Activated naive CD8-positive, alpha-beta T cell treated with anti-CD3 and anti-CD28 coated beads for 36 hours (primary cell): ENCODE measurements at regions not wholly inside any gene's neighbourhood (a gene's known extent, or its start where the extent isn't known, plus 50 kb on each side); places are given as distances from the start of the nearest gene placed in this dataset.
"Not testable (repeated sequence)": the region's sequence is repeated elsewhere in the genome, so short reads cannot be mapped to it uniquely, and the experiment has no call there.

ENCODE experiments used
- DNase-seq: peaks from one replicate; pipeline ENCODE4 v3.0.0; 2021
- H3K27ac Mint-ChIP-seq: one replicate; pipeline ENCODE4 v1.8.0; 2022; ENCODE audit warnings: mild to moderate bottlenecking, moderate library complexity, mixed read lengths
- H3K27me3 Mint-ChIP-seq: one replicate; pipeline ENCODE4 v1.8.0; 2022; ENCODE audit warnings: mild to moderate bottlenecking, mixed read lengths
- H3K36me3 Mint-ChIP-seq: one replicate; pipeline ENCODE4 v1.8.0; 2021; ENCODE audit warnings: mild to moderate bottlenecking, mixed read lengths
- H3K4me1 Mint-ChIP-seq: one replicate; pipeline ENCODE4 v1.8.0; 2021; ENCODE audit warnings: mixed read lengths
- H3K4me3 Mint-ChIP-seq: one replicate; pipeline ENCODE4 v1.8.0; 2022; ENCODE audit warnings: mild to moderate bottlenecking, moderate library complexity, mixed read lengths
- H3K9me3 Mint-ChIP-seq: one replicate; pipeline ENCODE4 v1.8.0; 2022; ENCODE audit warnings: mixed read lengths

DNA sequence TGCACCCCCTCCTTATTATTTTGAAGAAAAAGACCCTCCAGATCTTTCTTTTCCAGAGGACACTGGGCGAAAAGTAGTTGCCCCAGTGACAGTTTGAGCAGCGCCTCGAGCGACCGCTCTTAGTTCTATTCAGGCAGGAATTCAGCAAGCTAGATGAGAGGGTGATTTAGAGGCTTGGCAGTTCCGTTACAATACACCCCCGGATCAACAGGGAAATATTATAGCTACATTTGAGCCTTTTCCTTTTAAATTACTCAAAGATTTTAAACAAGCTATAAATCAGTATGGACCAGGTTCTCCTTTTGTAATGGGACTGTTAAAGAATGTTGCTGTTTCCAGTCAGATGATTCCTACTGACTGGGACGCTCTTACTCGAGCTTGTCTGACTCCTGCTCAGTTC is 99.2 kb upstream of the EIF5 start:
- H3K4me3 Mint-ChIP-seq, H3K4me1 Mint-ChIP-seq: not testable (repeated sequence)
- H3K9me3 Mint-ChIP-seq: peaks cover 22% of the 10 kb centered on the region

GRCh38 chr14:103235506-103235905 is 98.5 kb upstream of the EIF5 start:
- H3K4me3 Mint-ChIP-seq, H3K36me3 Mint-ChIP-seq, H3K27ac Mint-ChIP-seq, H3K4me1 Mint-ChIP-seq, DNase-seq: not testable (repeated sequence)
- Mint-ChIP-seq H3K9me3 (peaks cover 24% of the 10 kb centered on the region), H3K27me3 (peaks cover 32% of the 10 kb centered on the region)

More for the DNA sequence above, 99.2 kb upstream of the EIF5 start:
- H3K36me3 Mint-ChIP-seq, H3K27ac Mint-ChIP-seq, DNase-seq: not testable (repeated sequence)
- H3K27me3 Mint-ChIP-seq: peaks cover 38% of the 10 kb centered on the region

DNA sequence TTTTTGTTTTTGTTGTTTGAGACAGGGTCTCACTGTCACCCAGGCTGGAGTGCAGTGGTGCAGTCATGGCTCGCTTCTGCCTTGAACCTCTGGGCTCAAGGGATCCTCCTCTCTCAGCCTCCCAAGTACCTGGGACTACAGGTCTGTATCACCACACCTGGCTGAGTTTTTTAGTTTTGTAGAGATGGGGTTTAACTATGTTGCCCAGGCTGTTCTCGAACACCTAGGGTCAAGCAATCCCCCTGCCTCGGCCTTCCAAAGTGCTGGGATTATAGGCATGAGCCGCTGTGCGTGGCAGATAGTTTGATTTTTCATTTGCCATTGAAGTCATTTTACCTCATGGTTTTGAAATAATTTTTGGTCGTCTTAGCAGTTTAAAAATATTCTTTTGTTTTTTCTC is 94.3 kb upstream of the EIF5 start:
- no peaks in the 10 kb centered on the region for H3K4me1 Mint-ChIP-seq
- peaks cover 39% of the 10 kb centered on the region for H3K27me3 Mint-ChIP-seq
- H3K4me3 Mint-ChIP-seq: no peak overlapping the region
- peaks cover 25% of the 10 kb centered on the region for H3K9me3 Mint-ChIP-seq
- H3K36me3 Mint-ChIP-seq: no peaks in the 10 kb centered on the region
- H3K27ac Mint-ChIP-seq: no peak overlapping the region
- no peak for DNase-seq

DNA sequence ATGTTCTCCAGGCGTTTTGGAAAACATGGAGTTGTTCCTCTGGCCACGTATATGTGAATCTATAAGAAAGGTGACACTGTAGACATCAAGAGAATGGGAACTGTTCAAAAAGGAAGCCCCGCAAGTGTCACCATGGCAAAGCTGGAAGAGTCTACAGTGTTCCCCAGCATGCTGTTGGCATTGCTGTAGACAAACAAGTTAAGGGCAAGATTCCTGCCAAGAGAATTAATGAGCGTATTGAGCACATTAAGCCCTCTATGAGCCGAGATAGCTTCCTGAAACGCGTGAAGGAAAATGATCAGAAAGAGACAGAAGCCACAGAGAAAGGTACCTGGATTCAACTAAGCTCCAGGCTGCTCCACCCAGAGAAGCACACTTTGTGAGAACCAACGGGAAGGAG is 92.5 kb upstream of the EIF5 start:
- Mint-ChIP-seq H3K4me3 (no peak overlapping the region), H3K9me3 (peaks cover 25% of the 10 kb centered on the region)
- no peak for DNase-seq

DNA sequence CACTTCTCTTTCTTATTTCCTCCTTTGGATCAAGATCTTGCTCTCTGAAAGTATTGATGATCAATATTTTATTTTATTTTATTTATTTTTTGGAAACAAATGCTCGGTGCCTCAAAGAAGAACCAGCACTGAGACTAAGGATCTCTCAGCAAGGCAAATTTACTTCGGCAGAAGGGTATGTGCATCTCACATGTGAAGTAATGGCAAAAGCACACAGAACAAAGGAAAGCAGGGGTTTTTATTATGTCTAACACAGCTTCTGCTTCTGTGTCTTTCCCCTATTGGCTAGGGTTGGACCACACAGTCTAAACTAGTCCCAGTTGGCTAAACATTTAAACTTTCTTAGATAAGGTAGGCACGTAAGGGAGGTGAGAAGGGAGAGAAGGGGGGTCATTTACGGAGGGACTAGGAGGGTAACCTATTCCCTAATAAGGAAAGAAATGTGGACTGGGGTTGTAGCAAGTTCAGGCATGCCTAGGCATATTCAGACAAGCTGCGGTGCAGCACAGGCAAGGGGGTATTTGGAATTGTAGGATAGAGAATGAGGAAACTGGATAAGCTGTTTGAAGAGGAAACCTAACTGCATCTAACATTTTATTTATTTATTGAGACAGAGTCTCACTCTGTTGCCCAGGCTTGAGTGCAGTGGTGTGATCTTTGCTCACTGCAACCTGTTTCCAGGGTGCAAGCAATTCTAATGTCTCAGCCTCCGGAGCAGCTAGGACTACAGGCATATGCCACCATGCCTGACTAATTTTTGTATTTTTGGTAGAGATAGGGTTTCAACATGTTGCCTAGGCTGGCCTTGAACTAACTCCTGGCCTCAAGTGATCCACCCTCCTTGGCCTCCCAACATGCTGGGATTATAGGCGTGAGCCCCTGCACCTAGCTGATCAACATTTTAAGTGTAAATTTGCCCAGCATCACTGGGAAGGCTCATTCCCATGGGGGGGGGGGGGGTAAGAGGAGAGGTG is 90.0 kb upstream of the EIF5 start:
- no peak for DNase-seq
- Mint-ChIP-seq H3K36me3 (no peaks in the 10 kb centered on the region), H3K4me3 (no peak overlapping the region), H3K27ac (no peak overlapping the region), H3K4me1 (no peaks in the 10 kb centered on the region), H3K9me3 (peaks cover 8% of the 10 kb centered on the region), H3K27me3 (peaks cover 39% of the 10 kb centered on the region)

More for the DNA sequence above, 92.5 kb upstream of the EIF5 start:
- Mint-ChIP-seq H3K27ac (no peak overlapping the region), H3K36me3 (no peaks in the 10 kb centered on the region), H3K4me1 (no peaks in the 10 kb centered on the region), H3K27me3 (peaks cover 34% of the 10 kb centered on the region)

DNA sequence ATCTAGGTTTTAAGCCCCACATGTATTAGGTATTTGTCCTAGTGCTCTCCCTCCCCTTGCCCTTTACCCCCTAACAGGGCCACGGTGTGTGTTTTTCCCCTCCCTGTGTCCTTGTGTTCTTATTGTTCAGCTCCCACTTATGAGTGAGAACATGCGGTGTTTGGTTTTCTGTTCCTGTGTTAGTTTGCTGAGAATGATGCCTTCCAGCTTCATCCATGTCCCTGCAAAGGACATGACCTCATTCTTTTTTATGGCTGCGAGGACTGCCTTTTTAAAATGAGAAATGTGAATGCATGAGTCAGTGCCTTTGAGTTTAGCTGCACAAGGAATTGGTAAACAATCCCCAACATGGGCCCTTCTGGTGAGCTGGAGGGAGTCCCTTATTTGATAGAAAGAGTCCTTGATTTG is 88.4 kb upstream of the EIF5 start:
- H3K36me3 Mint-ChIP-seq, H3K9me3 Mint-ChIP-seq, H3K27ac Mint-ChIP-seq, H3K4me1 Mint-ChIP-seq, DNase-seq, H3K4me3 Mint-ChIP-seq: not testable (repeated sequence)
- peaks cover 41% of the 10 kb centered on the region for H3K27me3 Mint-ChIP-seq

- H3K9me3 Mint-ChIP-seq: no peaks in the 10 kb centered on the region
- H3K27ac Mint-ChIP-seq: no peak overlapping the region
- no peaks in the 10 kb centered on the region for H3K4me1 Mint-ChIP-seq
- no peaks in the 10 kb centered on the region for H3K36me3 Mint-ChIP-seq
- H3K27me3 Mint-ChIP-seq: peaks cover 42% of the 10 kb centered on the region
- no peak for DNase-seq
- no peak overlapping the region for H3K4me3 Mint-ChIP-seq
Observed at GRCh38 chr14:103246070-103246469, 88.0 kb upstream of the EIF5 start.

- Mint-ChIP-seq H3K4me1 (no peaks in the 10 kb centered on the region), H3K27me3 (peaks cover 43% of the 10 kb centered on the region), H3K36me3 (no peaks in the 10 kb centered on the region), H3K4me3 (no peak overlapping the region), H3K9me3 (no peaks in the 10 kb centered on the region), H3K27ac (no peak overlapping the region)
- DNase-seq: no peak
Observed at GRCh38 chr14:103247169-103247606, 86.8 kb upstream of the EIF5 start.

DNA sequence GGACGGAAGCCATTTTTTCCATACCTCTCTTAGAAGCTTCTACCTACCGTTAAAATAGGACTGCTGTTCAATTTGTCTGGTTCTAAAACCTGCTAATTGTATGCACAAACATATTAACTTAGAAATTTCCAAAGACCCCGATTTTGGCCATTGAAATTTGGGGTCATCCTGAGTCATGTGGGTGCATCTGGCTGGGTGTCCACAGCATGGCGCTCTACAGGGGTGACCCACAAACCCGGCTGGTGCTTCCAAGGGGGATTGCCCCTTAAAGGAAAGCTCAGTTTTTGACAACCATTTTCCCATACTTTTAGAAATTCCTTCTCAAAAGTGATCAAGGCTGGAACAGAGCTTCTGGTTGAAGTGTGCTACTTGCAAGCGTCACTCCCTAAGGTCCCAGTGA is 83.9 kb upstream of the EIF5 start:
- no peaks in the 10 kb centered on the region for H3K4me1 Mint-ChIP-seq

GRCh38 chr14:103250874-103251273 is 83.2 kb upstream of the EIF5 start:
- no peak for DNase-seq
- Mint-ChIP-seq H3K4me1 (no peaks in the 10 kb centered on the region), H3K27me3 (peaks cover 36% of the 10 kb centered on the region), H3K27ac (no peak overlapping the region), H3K4me3 (no peak overlapping the region), H3K9me3 (no peaks in the 10 kb centered on the region), H3K36me3 (no peaks in the 10 kb centered on the region)

More for the DNA sequence above, 83.9 kb upstream of the EIF5 start:
- Mint-ChIP-seq H3K9me3 (no peaks in the 10 kb centered on the region), H3K27ac (no peak overlapping the region), H3K4me3 (no peak overlapping the region), H3K27me3 (peaks cover 33% of the 10 kb centered on the region), H3K36me3 (no peaks in the 10 kb centered on the region)
- no peak for DNase-seq

DNA sequence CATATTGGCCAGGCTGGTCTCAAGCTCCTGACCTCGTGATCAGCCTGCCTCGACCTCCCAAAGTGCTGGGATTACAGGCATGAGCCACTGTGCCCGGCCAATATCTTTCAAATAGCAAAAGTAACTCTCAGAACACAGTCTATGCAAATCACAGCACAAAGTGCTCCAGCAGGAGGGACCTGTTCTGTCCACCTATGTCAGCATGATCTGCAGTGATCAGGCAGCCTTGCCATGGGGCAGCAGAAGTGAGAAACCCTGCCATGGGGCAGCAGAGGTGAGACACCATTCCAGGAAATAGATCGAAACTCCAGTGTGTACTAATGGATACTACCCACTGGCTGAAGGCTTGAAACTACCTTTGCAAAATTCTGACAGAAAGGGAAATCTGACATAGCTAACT is 78.5 kb upstream of the EIF5 start:
- Mint-ChIP-seq H3K9me3 (no peaks in the 10 kb centered on the region), H3K27ac (no peak overlapping the region), H3K4me3 (no peak overlapping the region), H3K27me3 (peaks cover 25% of the 10 kb centered on the region), H3K36me3 (no peaks in the 10 kb centered on the region), H3K4me1 (peaks cover 4% of the 10 kb centered on the region)
- DNase-seq: no peak

DNA sequence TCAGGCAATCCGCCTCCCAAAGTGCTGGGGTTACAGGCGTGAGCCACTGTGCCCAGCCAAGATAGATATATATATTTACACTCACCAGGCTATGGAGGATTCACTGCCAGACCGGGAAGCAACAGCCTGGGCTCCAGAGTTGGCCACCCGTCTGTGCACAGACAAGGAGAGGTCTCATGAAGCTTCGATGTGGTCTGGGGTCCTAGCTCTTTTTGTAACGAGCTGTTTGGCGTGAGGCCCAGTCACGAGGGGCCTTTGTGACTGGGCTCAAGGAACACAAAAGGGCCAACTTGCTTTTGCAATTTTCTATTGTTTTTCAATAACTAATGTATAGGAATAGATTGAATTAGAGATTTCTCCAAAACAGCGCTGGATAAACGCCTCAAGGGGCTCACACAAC is 77.6 kb upstream of the EIF5 start:
- H3K36me3 Mint-ChIP-seq: no peaks in the 10 kb centered on the region
- no peaks in the 10 kb centered on the region for H3K9me3 Mint-ChIP-seq
- H3K27ac Mint-ChIP-seq: no peak overlapping the region
- H3K4me3 Mint-ChIP-seq: no peak overlapping the region
- no peak for DNase-seq
- H3K4me1 Mint-ChIP-seq: peaks cover 6% of the 10 kb centered on the region
- peaks cover 26% of the 10 kb centered on the region for H3K27me3 Mint-ChIP-seq

GRCh38 chr14:103257211-103257962 is 76.7 kb upstream of the EIF5 start:
- no peak for DNase-seq
- Mint-ChIP-seq H3K27ac (no peak overlapping the region), H3K27me3 (peaks cover 27% of the 10 kb centered on the region), H3K36me3 (no peaks in the 10 kb centered on the region), H3K9me3 (no peaks in the 10 kb centered on the region), H3K4me1 (peaks cover 6% of the 10 kb centered on the region), H3K4me3 (no peak overlapping the region)

DNA sequence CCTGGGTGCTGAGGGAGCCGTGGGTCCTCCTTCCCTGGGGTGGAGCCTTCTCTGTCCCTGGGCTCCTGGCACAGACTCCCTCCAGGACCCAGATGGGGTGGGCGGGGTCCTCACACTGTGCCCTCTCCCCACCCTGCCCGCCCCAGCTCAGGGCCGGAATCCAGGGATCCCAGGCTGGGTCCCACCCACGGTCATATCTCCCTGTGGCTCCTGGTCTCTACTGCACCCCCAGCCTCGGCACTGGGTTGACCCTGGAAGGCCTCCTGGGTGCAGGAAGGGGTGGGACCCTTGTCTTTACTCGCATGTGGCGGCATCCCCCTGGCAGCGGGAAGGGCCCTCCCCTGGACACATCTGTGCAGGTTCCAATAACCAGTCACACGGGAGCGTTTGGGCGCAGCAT is 75.8 kb upstream of the EIF5 start:
- Mint-ChIP-seq H3K27me3 (peaks cover 29% of the 10 kb centered on the region), H3K4me3 (no peak overlapping the region), H3K36me3 (no peaks in the 10 kb centered on the region), H3K9me3 (no peaks in the 10 kb centered on the region), H3K27ac (no peak overlapping the region), H3K4me1 (peaks cover 6% of the 10 kb centered on the region)
- no peak for DNase-seq

GRCh38 chr14:103259184-103259583 is 74.9 kb upstream of the EIF5 start:
- H3K36me3 Mint-ChIP-seq: no peaks in the 10 kb centered on the region
- H3K27me3 Mint-ChIP-seq: peaks cover 36% of the 10 kb centered on the region
- H3K4me3 Mint-ChIP-seq: no peak overlapping the region
- no peak overlapping the region for H3K27ac Mint-ChIP-seq
- H3K4me1 Mint-ChIP-seq: peaks cover 6% of the 10 kb centered on the region
- no peaks in the 10 kb centered on the region for H3K9me3 Mint-ChIP-seq
- DNase-seq: no peak
